ENCODE measurements at regions not wholly inside any gene's neighbourhood (a gene's known extent, or its start where the extent isn't known, plus 50 kb on each side); places are given as distances from the start of the nearest gene placed in this dataset.
A peak's percentile ranks its signal among the peaks of the same experiment; 100 is the strongest.

- ChIA-PET CTCF (ENCODE audit: low intra/inter-chr PET ratio) (no interaction called here), POLR2A (interaction anchor here (0.6 kb wide), 1 partner anchor 107 kb away, joined by 3 read pairs; no protein-coding TSS in a partner anchor)
- 2% methylated on average over 3 of the region's 3 CpGs for WGBS (ENCODE audit: insufficient coverage, low coverage, missing lambda C conversion rate)
- Histone ChIP-seq H3K36me3 (ENCODE audit: control insufficient read depth, insufficient read depth, low read length) (no peaks in the 10 kb centered on the region), H3K27ac (ENCODE audit: extremely low read depth, low read depth, low read length) (no peak overlapping the region), H4K20me1 (replicated peaks; ENCODE audit: control insufficient read depth, insufficient read depth, low read length) (no peaks in the 10 kb centered on the region), H3K4me3 (no peak overlapping the region), H3K27me3 (ENCODE audit: control insufficient read depth in 2 of 2, insufficient read depth in 2 of 2, low read length in 2 of 2) (peaks cover 3 to 32% of the 10 kb centered on the region in 2 experiments; a peak in 4 of 5 replicates), H3K4me2 (ENCODE audit: insufficient read depth, low read length) (no peak overlapping the region), H2AFZ (ENCODE audit: low read depth, low read length) (no peak overlapping the region), H3K9ac (ENCODE audit: insufficient read depth in 1 of 2, low read depth in 2 of 2, low read length in 2 of 2) (no peak overlapping the region), H3K9me1 (ENCODE audit: control insufficient read depth, insufficient read depth, low read length) (no peaks in the 10 kb centered on the region), H3K4me1 (replicated peaks in 1 of 2; ENCODE audit: control insufficient read depth in 2 of 2, insufficient read depth in 2 of 2, low read length in 2 of 2) (peaks cover 10 to 18% of the 10 kb centered on the region in 2 experiments; a peak in 4 of 5 replicates), H3K79me2 (ENCODE audit: control insufficient read depth, insufficient read depth, low read length) (no peaks in the 10 kb centered on the region), H3K9me3 (replicated peaks; ENCODE audit: control insufficient read depth, insufficient read depth, low read depth, low read length) (no peaks in the 10 kb centered on the region)
- FAIRE-seq (no peak), ATAC-seq (no peak), DNase-seq (ENCODE audit: extremely low read depth in 1 of 4, low spot score in 3 of 4) (no peak)
- intact Hi-C loops (cut with micrococcal nuclease), result loop anchor here (10.0 kb wide), 2 partner anchors 86 to 116 kb away; no protein-coding TSS in a partner anchor
- in situ Hi-C loops (cut with MboI), result no loop called here
- TF ChIP-seq MCM3 (IDR thresholded peaks at IDR 0.05), result no peak
- TF ChIP-seq, protein P1, sequence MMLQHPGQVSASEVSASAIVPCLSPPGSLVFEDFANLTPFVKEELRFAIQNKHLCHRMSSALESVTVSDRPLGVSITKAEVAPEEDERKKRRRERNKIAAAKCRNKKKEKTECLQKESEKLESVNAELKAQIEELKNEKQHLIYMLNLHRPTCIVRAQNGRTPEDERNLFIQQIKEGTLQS (IDR thresholded peaks at IDR 0.05), result peak; percentile 61
- TF ChIP-seq, protein P1 (CRISPR knock-in tag; conservative IDR thresholded peaks at IDR 0.05), result no peak
- no peak for TF ChIP-seq DDX20 (tag; IDR thresholded peaks at IDR 0.05; ENCODE audit: low read depth)
- TF ChIP-seq CEBPG (CRISPR knock-in tag; IDR thresholded peaks at IDR 0.05), result no peak
- TF ChIP-seq CEBPG (tag; conservative IDR thresholded peaks at IDR 0.05 in 1 of 2, IDR thresholded peaks at IDR 0.05 in 1 of 2), result peak in 1 of 2 experiments; percentile 58; a peak in 1 of 4 replicates
- no peak for TF ChIP-seq ZNF253 (CRISPR knock-in tag; conservative IDR thresholded peaks at IDR 0.05)
- TF ChIP-seq CEBPB (tag; IDR thresholded peaks at IDR 0.05), result 0 out of 2 replicates have a peak, but pooled peaks have one; percentile 23
- no peak for TF ChIP-seq CHCHD3 (CRISPR knock-in tag; IDR thresholded peaks at IDR 0.05)
- TF ChIP-seq, protein P2, sequence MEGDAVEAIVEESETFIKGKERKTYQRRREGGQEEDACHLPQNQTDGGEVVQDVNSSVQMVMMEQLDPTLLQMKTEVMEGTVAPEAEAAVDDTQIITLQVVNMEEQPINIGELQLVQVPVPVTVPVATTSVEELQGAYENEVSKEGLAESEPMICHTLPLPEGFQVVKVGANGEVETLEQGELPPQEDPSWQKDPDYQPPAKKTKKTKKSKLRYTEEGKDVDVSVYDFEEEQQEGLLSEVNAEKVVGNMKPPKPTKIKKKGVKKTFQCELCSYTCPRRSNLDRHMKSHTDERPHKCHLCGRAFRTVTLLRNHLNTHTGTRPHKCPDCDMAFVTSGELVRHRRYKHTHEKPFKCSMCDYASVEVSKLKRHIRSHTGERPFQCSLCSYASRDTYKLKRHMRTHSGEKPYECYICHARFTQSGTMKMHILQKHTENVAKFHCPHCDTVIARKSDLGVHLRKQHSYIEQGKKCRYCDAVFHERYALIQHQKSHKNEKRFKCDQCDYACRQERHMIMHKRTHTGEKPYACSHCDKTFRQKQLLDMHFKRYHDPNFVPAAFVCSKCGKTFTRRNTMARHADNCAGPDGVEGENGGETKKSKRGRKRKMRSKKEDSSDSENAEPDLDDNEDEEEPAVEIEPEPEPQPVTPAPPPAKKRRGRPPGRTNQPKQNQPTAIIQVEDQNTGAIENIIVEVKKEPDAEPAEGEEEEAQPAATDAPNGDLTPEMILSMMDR (IDR thresholded peaks at IDR 0.05 in 2 of 3, conservative IDR thresholded peaks at IDR 0.05 in 1 of 3; ENCODE audit: insufficient read depth in 2 of 3, low read depth in 1 of 3, low read length in 3 of 3), result no peak
- no TSS peak for BruUV-seq (replicated peaks)
Measured at GRCh38 chr16:88288303-88288702, 94.5 kb upstream of the ZNF469 start.

Measured in K562 (cell line).